Right lung (tissue), 2 donors: ENCODE measurements at regions not wholly inside any gene's neighbourhood (a gene's known extent, or its start where the extent isn't known, plus 50 kb on each side); places are given as distances from the start of the nearest gene placed in this dataset.

ENCODE experiments used
- DNase-seq, 2 donors: peaks; one replicate each; pipeline ENCODE4 v3.0.0-alpha.2; 2013

DNA sequence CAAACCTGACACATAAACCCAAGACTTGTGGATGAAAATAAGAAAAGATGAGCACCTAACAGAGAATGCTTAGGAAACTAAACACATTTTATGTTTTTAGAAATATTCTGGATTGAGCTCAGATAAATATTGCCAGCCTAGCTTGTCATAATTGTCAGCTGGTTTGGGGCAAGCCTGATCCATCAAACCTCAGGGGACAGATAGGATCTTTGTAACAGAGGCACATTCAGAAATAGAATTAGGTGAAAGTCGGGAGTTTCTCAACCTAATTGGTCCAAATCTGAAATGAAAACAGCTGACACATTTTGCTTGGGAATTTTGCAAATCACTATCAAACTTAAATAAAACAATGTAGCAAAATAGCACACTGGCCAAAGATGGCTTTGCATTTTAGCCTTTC lies 503.7 kb downstream of the ANXA1 start:
- DNase-seq: no peak

DNA sequence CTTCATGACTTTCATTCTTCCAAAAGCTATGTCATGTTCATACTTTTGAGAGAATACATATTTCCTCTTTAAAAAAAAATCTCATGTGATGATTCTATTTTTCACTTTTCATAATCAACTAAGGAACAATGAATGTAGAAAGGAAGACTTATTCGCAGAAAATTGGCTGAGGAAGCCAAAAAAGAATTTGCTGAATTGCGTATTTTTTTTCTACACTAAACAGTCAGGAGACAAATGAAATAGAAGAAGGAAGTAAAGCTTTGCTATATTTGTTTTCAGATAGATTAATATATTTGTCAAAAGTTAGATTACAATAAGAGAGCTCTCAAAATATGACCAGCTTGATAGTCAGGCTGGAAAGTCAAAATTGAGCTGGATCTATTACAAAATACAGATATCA lies 504.2 kb downstream of the ANXA1 start:
- no peak for DNase-seq

DNA sequence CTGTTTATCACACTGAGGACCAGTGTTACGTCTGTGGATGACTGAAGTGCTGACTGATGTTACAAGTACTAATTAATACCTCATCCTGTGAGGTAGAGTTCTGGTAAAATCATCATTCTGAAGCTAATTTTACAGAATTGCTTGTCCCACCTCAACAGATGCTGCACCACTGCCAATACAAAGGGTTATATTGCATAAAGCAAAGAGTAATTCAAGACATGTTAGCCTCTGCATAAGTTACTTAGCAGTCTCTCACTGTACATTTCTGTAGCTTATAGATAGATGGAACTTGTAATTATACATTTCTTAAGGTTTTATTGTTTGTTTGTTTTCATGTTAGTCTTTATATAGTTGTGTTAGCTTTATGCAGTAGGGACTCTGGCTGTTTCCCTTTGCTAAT lies 513.6 kb downstream of the ANXA1 start:
- no peak for DNase-seq

DNA sequence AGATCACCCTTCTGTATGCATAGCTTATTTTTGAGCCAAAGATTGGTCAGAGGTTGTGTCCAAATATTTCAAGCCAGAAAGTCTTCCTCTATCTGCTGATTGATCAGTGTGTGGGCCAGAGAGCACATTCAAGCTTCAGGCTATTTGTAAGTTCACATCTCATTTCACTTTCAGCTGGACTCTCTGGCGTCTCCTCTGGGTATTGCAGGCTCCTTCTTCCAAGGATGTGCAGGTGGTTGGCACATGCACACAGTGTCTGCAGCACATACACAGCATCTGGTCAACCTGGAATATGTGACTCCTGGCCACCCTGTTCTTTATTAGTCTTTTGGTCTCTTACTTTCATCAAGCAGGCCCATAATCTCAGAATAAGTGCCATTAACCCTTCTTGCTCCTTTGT lies 516.1 kb downstream of the ANXA1 start:
- DNase-seq: no peak

DNA sequence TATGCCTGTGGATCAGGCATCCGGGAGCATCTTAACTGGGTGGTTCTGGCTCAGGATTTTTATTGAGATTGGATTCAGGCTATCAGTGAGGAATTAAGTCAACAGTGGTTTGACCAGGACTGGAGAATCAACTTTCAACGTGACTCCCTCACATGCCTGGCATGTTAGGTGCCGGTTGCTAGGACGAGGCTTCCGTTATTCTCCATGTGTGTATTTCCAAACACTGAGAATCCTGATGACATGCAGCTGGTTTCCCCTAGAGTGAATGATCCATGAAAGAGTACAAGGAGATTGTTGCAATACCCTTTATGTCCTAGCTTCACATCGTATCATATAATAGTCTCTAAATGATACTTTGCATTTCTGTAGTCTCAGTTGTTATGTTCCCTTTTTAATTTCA lies 529.2 kb downstream of the ANXA1 start:
- no peak for DNase-seq

DNA sequence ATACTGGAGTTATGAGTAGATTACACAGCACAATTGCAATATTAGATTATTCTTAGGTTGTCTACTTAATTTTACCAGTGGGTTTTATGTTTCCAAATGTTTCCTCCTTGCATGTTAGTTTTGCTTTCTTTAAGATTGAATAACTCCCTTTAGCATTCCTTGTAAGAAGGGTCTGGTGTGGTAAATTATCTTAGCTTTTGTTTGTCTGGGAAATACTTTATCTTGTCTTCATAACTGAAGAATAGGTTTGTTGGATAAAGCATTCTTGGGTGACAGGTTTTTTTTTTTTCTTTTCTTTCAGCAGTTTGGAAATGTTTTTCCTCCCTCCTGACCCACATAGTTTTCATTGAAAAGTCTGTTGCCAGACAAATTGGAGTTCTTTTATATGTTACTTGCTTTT lies 531.1 kb downstream of the ANXA1 start:
- no peak for DNase-seq

DNA sequence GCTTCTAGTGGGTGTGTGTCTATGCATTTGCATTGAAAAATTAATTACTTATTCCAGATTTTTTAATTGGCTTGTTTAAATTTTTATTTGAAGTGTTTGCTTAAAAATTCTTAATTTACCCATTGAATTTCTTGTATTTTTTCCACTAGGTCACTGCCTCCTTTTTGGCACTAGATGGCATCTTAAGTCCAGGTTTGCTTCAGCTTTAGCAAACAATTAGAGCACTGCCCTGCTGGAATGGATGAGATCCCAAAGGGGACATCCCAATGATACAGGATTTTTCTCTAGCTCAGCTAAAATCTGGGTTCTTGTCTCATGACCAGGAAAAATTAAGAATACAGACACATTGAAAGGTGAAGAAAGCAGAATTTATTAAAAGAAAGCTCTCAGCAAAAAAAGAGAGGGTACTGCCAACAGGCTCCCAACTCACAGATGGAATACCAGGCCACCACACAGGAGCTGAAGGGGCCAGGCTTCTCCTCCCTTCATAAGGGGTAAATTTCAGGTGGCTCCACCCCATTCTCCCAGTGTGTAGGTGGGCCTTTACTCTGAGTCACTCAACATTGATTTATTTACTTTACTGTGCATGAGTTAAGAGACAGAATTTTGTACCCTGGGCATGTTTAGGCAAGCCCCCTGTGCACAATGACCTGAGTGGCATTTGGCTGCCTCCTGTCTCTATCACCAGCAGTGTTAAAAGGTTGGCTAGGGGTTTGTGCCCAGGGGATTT lies 532.4 kb downstream of the ANXA1 start:
- DNase-seq: no peak

DNA sequence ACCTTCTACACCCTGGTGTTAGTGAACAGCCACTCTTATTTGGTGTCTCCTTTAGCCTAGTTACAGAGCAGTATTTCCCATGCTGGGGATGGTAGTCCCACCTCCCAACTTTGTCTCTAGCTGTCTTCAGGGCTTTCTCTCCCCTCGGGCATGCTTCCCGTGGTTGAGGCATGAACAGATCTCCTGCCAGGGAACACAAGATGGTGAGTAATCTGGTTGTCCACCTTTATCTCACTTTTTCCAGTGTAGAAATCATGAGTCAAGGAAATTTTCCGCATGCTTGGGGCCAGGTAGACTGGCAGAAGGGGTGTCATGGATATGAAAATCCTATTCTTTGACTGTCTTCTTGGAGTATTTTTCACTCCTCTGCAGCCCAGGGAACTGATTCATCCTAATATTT lies 532.9 kb downstream of the ANXA1 start:
- DNase-seq: no peak

DNA sequence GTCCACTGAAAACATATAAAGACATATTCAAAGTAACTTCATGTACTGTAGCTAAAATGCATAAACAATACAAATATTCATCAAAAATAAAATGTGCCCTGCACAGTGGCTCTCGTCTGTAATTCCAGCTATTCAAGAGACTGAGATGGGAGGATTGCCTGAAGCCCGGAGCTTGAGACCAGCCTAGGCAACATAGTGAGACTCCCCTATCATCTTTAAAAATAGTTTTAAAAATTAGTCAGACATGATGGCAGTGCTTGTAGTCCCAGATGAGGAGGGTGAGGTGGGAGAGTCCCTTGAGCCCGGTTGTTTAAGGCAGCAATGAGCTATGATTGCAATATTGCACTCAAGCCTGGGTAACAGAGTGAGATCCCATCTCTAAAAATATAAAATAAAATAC lies 534.1 kb downstream of the ANXA1 start:
- DNase-seq: no peak

DNA sequence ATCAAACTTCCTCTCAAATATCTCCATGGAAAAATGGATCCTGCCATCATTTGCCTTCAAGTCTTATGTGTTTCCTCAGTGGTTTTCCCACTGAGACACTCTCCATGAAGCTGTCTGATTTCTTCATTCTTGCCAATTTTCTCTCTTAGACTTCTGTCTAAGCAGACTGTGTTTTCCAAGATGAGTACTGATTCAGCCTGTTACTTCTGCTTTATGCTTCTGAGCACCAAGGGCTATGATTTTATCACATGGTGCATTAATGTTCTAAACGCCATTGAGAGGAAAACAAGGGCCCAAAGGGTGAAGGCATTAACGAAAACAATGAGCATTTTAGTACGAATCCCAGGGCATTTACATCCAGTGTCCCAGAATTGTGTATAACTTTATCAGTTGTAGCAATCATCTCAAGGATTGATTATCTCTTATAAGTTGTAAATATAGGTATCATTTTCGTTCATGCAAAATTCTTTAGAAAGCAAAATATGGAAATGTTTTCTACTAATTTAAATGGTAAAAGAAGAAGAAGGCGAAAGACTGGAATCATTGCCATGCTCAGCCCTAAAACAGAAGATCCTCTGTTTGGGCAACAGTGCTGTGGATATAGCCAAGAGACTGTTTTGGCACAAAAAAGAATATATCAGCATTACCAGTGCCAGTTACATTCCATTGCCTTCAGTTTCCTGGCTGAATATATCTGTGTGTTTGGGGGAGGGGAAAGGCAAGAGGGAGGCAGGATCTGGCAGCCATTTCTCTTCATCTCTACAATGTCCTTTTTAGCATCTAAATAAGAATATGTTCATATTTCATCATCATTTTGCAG lies 537.6 kb downstream of the ANXA1 start:
- no peak for DNase-seq

DNA sequence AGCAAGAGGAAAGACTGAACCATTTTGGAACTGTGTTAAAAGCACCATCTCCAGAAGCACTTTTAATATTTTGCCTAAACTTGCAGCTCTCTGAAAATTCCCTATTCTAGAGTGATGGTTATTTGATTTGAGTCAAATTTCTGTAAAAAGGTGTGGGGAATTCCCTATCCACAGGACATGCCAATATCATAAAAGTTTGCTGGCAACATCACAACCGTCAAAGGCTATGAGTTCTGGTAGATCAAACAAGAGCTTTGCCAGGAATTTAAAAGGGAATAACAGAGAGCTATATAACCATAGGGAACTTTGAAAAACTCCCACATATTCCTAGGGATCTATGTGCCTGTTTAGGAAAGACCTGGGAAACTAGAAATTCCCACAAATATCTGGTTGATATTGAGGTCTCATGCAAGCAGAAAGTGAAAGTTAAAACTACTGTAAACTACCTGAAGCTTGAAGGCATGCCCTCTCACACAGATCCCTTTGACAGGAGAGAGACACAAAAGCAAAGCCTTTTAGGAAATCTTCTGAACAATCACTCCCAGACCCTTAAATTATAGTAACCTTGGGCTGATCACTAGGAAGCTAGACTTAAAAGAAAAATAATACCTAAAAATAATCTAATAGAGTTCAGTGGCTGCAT lies 549.9 kb downstream of the ANXA1 start:
- DNase-seq: no peak

DNA sequence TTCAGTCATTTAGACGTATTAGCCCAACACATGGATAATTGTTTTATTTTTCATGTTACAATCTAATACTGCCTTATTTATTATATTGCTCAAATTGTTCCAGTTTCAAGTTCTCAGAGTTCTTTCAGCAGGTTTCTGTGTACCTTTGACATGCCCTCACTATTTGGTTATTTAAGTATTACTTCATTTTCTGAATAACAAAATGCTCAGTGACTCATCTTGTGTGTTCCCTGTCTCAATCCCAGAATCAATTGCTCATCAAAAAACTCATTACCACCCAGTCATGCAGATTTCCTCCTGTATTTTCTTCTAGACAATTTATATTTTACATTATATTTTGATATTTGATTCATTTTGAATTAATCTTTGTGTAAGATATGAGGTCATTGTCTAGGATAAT lies 562.6 kb downstream of the ANXA1 start:
- DNase-seq: no peak

DNA sequence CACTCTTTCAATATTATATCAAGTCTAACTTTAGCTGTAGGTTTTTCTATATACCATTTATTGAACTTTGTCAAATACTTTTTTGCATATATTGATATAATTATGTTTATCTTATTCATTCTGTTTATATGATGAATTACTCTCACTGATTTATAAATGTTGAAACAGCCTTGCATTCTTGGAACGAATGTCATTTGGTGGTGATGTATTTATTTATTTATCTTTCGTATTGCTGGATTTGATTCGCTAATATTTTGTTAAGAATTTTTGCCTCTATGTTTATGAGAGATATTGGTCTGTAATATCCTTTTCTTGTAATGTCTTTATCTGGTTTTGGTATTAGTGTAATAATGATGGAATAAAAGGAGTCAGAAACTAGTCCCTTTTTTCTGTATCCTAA lies 563.9 kb downstream of the ANXA1 start:
- no peak for DNase-seq

DNA sequence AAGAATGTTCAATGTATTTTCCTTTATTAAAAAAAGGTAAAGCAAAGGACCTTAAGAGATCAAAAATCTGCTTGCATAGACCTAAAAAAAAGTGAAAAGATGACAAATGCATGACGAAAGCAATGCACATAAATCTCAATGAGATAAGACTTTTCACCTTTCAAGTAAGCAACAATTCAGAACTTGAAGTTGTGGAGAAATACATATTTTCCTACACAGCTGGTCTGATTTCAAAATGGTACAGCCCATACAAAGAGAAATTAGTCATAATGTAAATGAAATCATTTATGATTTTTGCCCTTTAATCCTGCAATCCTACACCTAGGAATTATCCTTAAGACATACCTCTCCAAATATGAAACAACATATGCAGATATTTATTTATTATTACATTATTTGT lies 568.0 kb downstream of the ANXA1 start:
- no peak for DNase-seq

DNA sequence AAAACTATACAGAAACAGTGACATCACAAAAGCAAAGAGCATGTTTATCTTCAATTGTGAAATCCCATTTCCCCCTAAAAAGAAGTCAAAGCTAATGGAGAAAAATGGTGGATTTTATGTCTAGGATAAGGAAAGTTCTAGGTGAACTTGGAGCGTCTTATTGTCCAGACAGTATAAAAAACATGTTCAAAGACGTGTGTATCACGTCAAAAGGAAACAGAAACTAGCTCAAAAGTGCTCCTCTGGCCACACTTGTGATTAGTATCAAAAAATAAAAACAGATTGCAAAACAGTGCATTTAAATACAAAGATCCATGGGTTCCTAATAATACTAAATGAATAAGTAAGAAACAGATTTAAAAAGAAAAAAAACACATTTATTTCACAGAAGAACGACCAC lies 568.9 kb downstream of the ANXA1 start:
- DNase-seq: no peak

DNA sequence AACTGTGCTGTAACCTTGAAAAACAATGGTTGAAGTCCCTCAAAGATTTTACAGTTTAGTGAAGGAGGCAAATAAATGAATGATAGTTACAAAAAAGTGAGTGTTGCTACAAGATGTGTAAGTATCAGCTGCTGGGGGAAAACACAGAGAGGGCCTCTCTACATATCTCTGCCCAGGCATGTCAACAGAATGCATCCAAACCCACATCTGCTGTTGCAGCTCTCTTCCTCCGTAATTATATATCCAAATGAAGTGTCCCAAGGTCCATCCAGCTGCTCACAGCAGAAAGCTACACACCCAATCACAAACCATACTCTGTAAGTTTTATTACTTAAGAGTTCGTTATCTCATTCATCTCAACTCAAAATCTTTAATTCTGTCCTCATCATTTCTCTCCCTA lies 584.6 kb downstream of the ANXA1 start:
- no peak for DNase-seq

DNA sequence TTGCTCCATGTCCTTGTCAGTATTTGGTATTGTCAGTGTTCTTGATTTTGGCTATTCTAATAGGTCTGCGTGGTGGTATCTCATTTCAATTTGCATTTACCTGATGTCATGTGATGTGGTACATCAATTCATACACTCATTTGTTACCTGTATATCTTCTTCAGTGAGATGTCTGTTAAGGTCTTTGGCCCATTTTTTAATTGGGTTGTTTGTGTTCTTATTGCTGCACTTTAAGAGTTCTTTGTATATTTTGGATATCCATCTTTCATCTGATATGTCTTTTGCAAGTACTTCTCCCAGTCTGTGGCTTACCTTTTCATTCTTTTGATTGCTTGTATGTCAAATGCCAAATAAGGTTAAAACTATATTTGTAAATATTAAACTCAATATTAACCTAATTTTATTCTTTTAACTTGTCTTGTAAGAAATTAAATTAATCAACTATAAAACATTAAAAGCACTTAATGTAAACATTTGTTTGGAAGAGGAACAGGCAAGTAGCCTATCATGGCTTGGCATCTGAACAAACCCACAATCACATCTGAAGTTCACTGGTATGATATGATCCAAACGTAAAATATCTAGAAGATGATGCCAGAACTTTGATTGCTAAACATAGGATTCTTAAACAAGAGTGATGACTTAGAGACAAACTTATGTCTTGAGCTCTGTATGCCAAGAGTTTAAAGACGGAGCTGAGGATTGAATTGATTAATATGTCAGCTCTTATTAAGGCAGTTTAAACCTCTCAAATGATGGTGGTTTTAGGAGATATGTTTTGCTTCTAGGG lies 587.3 kb downstream of the ANXA1 start:
- DNase-seq: no peak

DNA sequence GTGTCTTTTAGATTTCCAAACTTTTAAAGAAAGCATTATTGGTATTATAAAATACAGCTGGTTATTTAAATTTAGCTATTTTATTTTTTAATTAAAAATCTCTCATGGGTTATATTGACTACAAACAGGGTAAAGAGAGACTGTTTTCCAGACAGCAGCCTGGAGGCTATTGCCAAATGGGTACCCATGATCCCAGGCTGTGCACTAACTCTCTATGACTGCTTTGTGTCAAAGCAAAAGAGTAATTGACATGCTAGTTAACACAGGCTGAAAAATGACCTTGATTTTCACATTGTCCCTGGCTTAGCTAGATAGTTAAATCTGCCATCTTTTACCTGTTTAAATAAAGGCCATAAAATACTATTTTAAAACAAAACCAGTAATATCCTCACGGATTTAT lies 589.7 kb downstream of the ANXA1 start:
- DNase-seq: no peak

DNA sequence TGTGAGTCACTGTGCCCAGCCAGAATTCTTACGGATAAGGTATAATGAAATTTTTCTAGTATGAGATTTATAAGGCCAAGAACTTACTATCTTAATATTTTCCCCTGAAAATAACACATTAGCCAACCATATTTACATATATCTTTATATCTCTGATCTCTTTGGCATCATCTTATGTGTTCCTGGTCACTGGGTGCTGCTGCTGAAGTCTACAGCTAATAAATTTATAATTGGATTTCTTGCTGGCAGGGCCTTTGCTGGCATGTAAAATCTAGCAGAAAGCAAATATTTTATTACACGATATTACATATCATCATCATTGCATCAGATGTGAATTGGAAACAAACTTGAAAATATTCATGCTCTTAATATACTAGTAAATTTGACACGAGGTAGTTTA lies 590.7 kb downstream of the ANXA1 start:
- no peak for DNase-seq

DNA sequence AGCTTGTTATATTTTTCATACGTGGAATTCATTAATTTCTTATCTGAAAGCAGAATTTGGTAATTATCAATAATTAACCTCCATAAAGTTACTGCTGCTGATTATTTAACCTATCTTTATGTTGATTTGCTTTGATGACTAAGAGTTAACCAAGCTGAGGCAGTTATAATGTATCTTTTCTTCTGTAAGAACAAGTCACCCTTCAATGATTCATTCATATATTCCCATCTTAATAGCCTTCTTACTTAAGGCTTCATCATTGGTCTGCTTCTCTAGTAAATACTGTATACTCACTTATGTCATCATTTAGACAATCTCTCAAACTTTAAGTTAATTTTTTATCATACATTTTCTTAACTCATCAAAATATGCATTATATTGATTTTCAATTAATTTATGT lies 592.2 kb downstream of the ANXA1 start:
- no peak for DNase-seq

DNA sequence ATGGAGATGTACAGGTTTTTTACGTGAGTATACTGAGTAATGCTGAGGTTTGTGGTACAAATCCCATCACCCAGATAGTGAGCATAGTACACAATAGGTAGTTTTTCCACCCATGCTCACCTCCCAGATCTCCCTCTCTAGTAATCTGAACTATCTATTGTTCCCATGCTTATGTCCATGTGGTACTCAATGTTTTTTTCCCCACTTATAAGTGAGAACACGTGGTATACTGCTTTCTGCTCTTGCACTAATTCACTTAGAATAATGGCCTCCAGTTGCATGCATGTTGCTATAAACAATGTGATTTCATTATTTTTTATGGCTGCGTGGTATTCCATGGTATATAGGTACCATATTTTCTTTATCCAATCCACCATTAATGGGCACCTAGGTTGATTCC lies 593.9 kb downstream of the ANXA1 start:
- no peak for DNase-seq

DNA sequence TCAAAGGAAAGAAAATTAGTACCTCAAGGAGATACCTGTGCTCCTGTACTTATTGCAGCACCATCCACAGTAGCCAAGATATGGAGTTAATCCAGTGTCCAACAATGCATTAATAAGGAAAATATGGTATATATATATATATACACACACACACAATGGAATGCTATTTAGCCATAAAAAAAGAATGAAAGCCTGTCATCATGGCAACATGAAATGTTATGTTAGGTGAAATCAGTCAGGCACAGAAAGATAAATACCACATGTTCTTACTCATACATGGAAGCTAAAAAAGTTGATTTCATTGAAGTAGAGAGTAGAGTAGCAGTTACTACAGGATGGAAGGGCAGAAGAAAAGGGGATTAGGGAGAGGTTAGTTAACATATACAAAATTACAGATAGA lies 601.5 kb downstream of the ANXA1 start:
- DNase-seq: no peak
